Neuron (in vitro differentiated cells): ENCODE measurements at regions not wholly inside any gene's neighbourhood (a gene's known extent, or its start where the extent isn't known, plus 50 kb on each side); places are given as distances from the start of the nearest gene placed in this dataset.

Experiments used
- H2AFZ ChIP-seq: one replicate; pipeline ENCODE4 v1.6.1; 2013; ENCODE audit warnings: low read depth, mild to moderate bottlenecking, inconsistent platforms, low read length, moderate library complexity
- H3K27me3 ChIP-seq: one replicate; pipeline ENCODE4 v1.6.1; 2013; ENCODE audit warnings: low read length; ENCODE audit not compliant: insufficient read depth
- H3K36me3 ChIP-seq: one replicate; pipeline ENCODE4 v1.6.1; 2013; ENCODE audit warnings: low read length; ENCODE audit not compliant: insufficient read depth
- H3K4me1 ChIP-seq: one replicate; pipeline ENCODE4 v1.6.1; 2013; ENCODE audit warnings: low read length; ENCODE audit not compliant: insufficient read depth
- H3K4me3 ChIP-seq: 2 replicates; pipeline ENCODE4 v1.5.1; 2013; ENCODE audit warnings: mild to moderate bottlenecking, low read length, moderate library complexity
- H3K9me3 ChIP-seq: one replicate; pipeline ENCODE4 v1.6.1; 2013; ENCODE audit warnings: low read length

DNA sequence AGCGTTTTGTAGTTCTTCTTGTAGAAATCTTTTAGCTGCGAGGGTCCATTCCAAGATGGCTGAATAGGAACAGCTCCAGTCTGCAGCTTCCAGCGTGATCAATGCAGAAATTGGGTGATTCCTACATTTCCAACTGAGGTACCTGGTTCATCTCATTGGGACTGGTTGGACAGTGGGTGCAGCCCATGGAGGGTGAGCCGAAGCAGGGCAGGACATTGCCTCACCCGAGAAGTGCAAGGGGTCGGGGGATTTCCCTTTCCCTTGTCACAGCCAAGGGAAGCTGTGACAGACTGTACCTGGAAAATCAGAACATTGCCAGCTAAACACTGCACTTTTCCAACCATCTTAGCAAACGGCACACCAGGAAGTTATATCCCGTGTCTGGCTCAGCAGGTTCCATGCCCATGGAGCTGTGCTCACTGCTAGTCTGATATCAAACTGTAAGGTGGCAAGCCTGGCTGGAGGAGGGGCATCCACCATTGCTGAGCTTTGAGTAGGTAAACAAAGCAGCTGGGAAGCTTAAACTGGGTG is 176.0 kb upstream of the SPRY2 start:
- no peaks in the 10 kb centered on the region for H3K27me3 ChIP-seq
- no peak overlapping the region for H3K4me3 ChIP-seq
- no peaks in the 10 kb centered on the region for H3K9me3 ChIP-seq
- no peaks in the 10 kb centered on the region for H3K36me3 ChIP-seq
- no peaks in the 10 kb centered on the region for H3K4me1 ChIP-seq
- no peak overlapping the region for H2AFZ ChIP-seq

DNA sequence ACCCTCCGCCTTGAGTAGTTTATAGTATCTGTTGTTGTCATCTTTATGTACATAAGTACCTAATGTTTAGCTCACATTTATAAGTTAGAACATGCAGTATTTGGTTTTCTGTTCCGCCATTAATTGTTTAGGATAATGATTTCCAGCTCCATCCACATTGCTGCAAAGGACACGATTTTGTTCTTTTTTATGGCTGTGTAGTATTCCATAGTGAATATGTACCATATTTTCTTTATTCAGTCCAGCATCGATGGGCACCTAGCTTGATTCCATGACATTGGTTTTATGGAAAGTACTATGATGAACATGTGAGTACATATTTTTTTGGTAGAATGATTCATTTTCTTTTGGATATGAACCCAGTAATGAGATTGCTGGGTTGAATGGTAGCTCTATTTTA is 174.4 kb upstream of the SPRY2 start:
- Histone ChIP-seq H3K4me1 (no peaks in the 10 kb centered on the region), H3K9me3 (no peaks in the 10 kb centered on the region), H2AFZ (no peak overlapping the region), H3K4me3 (no peak overlapping the region), H3K36me3 (no peaks in the 10 kb centered on the region), H3K27me3 (no peaks in the 10 kb centered on the region)

DNA sequence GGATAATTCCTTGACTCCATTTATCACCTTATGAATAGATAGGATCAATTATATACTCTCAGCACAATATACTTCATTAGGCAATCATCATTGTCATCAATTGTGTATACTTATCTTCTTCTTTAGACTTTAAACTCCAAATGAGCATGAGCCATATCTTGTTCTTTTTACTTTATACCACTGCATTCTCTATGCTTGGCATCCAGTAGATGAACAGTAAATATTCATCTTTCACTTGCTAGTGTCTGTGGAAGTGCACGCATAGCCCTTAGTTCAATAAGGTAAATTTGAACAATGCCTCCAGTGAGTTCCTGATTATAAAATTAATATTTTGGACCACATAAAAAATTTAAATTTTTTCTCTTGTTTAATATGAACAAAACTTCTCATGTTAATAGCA is 172.3 kb upstream of the SPRY2 start:
- Histone ChIP-seq H2AFZ (no peak overlapping the region), H3K4me3 (no peak overlapping the region), H3K36me3 (no peaks in the 10 kb centered on the region), H3K27me3 (no peaks in the 10 kb centered on the region), H3K4me1 (no peaks in the 10 kb centered on the region), H3K9me3 (no peaks in the 10 kb centered on the region)

DNA sequence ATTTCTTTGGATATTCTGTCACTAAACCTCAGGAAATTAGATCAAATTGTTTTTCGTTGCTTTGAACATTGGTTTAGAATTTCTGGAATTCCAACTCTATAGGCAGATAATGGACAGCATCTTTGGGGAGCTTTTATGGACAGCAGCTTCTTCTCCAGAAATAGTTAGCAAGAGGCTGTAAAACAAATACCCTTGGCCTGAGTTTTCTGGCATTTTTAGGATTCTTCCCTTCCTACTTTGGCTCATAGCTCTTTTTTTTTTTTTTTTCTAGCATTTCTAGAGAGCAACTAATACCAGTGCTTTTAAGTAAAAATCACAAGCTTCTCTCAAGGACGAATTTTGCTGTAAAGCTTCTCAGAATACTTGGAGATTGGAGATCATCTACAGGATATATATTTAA is 169.8 kb upstream of the SPRY2 start:
- H3K4me3 ChIP-seq: no peak overlapping the region
- no peaks in the 10 kb centered on the region for H3K27me3 ChIP-seq
- H2AFZ ChIP-seq: no peak overlapping the region
- no peaks in the 10 kb centered on the region for H3K4me1 ChIP-seq
- no peaks in the 10 kb centered on the region for H3K9me3 ChIP-seq
- no peaks in the 10 kb centered on the region for H3K36me3 ChIP-seq

DNA sequence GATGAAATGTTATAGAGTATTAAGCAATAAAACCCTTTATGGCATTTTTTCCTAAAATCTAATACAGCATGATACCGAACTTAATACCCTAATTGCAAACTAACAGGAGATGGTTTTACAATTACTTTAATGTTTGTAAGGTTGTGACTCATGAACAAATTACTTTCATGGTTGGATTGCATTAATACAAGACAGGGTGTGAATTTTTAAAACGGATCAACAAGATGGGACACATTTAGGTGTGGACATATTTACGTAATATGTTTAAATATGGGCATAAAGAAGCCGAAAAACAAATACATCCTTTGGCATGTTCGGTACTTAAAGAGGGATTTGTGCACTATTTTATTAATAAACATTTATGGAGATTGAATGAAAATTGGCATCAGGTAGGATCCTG is 168.3 kb upstream of the SPRY2 start:
- Histone ChIP-seq H3K9me3 (no peaks in the 10 kb centered on the region), H3K27me3 (no peaks in the 10 kb centered on the region), H3K4me1 (no peaks in the 10 kb centered on the region), H3K36me3 (no peaks in the 10 kb centered on the region), H2AFZ (no peak overlapping the region), H3K4me3 (no peak overlapping the region)

DNA sequence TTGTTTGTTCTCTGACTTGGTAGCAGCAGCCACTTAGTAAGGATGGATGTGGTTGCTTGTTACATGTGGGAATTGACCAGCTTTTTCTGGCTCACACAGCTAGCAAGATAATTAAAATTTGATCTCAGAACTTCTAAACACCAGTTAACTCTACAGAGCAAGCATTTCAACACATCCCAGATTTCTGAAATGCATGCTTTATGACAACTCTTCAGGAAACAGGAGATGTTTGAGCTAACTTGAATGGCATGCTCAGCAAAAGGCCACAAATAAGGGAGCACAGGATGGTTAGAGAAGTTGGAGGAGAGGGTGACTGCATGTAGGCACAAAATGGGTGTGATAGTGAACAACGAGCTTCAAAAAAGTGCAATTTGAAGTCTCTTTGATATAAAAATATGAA is 167.1 kb upstream of the SPRY2 start:
- Histone ChIP-seq H3K9me3 (no peaks in the 10 kb centered on the region), H2AFZ (no peak overlapping the region), H3K4me1 (no peaks in the 10 kb centered on the region), H3K36me3 (no peaks in the 10 kb centered on the region), H3K4me3 (no peak overlapping the region), H3K27me3 (no peaks in the 10 kb centered on the region)

DNA sequence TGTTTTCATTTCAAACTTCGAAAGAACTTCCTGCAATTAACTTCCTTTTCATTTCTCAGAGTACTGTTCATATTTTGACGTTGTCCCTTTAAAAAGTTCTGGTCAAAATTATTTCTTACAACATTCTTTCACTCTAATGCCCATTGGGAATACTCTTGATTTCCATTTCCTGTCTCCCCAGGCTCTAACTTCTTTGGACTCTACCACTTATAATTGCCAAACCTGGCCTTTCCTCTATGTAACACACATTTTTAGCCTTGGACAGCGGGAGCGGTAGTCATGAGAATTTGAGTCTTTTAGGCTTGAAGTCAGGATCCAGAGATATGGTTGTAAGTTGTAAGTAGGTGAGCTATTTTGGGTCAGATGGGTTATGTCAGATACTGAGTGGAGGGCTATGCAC is 163.5 kb upstream of the SPRY2 start:
- H3K36me3 ChIP-seq: no peaks in the 10 kb centered on the region
- no peak overlapping the region for H3K4me3 ChIP-seq
- H2AFZ ChIP-seq: no peak overlapping the region
- no peaks in the 10 kb centered on the region for H3K9me3 ChIP-seq
- H3K4me1 ChIP-seq: no peaks in the 10 kb centered on the region
- H3K27me3 ChIP-seq: no peaks in the 10 kb centered on the region

DNA sequence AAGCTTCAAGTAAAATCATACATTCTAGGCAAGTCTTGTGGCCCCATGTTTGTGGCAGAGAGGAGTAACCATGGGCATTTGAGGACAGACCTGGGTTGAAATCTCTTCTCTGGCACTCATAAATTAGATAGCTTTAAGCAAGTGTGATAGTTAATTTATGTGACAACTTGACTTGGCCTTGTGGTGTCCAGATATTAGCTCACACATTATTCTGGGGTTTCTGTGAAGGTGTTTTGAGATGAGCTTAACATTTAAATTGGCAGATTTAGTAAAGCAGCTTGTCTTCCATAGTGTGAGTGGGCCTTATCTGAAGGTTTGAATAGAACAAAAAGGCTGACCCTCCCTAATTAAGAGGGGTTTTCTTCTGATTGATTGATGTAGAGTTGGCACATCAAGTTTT is 161.4 kb upstream of the SPRY2 start:
- no peaks in the 10 kb centered on the region for H3K4me1 ChIP-seq
- H3K36me3 ChIP-seq: no peaks in the 10 kb centered on the region
- no peak overlapping the region for H2AFZ ChIP-seq
- no peaks in the 10 kb centered on the region for H3K27me3 ChIP-seq
- H3K9me3 ChIP-seq: no peaks in the 10 kb centered on the region
- no peak overlapping the region for H3K4me3 ChIP-seq

DNA sequence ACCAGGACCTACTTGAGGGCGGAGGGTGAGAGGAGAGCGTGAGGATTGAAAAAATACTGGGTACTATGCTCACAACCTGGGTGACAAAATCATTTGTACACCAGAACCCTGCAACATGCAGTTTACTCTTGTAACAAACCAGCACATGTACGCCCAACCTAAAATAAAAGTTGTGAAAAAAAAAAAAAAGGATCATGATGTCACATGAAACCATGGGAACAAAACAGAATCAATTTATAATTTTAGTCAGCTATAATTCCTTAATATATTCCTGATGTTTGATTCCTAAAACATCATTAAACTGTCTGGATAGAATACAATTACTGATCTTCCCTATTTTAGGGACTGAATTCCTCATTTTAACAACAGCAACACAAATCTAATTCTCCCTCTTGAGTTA is 160.6 kb upstream of the SPRY2 start:
- H3K36me3 ChIP-seq: no peaks in the 10 kb centered on the region

DNA sequence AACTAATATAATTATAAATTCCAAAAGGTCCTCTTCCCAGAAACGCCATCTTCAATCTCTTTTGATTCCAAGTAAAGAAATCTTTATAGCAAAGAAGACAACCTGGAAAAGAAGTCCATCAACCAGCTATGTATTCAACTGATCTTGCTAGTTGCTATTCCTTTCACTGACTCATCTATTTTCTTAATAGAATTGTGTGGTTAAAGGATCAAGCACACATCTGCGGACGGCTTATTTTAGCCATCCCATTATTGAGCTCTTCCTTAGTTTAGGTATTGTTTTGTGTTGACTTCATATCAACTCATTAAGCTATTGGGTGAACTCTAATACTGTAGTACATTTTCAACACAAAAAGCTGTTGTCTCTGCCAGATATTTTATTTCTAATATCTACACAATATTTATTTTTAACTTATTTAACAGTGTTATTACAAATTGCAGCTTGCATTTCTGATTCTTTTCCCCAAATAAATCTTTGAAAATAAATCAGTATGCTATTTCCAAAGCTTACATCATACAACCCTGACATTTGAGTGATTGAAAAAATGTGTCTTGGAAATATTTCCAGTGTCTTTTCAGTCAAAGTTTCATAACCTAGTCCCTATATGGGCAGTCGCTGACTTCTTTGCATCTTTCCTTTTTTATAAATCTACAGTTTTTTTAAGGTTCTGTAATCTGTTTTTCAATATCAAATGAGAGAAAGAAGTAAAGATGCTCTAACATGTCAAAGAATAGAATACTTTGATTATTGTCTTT is 158.8 kb upstream of the SPRY2 start:
- H3K27me3 ChIP-seq: no peaks in the 10 kb centered on the region
- H3K4me1 ChIP-seq: no peaks in the 10 kb centered on the region
- H3K4me3 ChIP-seq: no peak overlapping the region
- peak overlapping the region; percentile 19 for H2AFZ ChIP-seq
- no peaks in the 10 kb centered on the region for H3K36me3 ChIP-seq
- H3K9me3 ChIP-seq: no peaks in the 10 kb centered on the region

More for the DNA sequence above, 160.6 kb upstream of the SPRY2 start:
- H3K9me3 ChIP-seq: no peaks in the 10 kb centered on the region
- no peaks in the 10 kb centered on the region for H3K27me3 ChIP-seq
- H3K4me1 ChIP-seq: no peaks in the 10 kb centered on the region
- H2AFZ ChIP-seq: no peak overlapping the region
- no peak overlapping the region for H3K4me3 ChIP-seq

DNA sequence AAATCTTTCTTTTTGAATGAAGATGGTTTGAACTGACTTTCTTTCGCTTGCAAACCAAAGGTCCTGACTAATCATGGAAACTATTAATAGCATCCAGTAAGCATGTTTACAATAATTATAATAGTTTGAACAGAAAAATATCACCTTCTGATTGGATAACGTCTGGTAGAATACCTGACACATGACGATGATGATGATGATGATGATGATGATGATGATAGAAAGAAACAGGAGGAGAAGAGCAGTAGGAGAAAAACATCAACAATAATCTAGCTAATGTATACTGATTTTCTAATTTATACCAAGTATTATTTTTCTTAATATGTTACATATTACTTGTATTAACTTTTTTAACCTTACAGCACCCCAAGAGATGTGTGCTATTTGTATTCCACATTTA is 157.5 kb upstream of the SPRY2 start:
- Histone ChIP-seq H3K4me1 (no peaks in the 10 kb centered on the region), H3K36me3 (no peaks in the 10 kb centered on the region), H3K27me3 (no peaks in the 10 kb centered on the region), H2AFZ (no peak overlapping the region), H3K9me3 (no peaks in the 10 kb centered on the region), H3K4me3 (no peak overlapping the region)

DNA sequence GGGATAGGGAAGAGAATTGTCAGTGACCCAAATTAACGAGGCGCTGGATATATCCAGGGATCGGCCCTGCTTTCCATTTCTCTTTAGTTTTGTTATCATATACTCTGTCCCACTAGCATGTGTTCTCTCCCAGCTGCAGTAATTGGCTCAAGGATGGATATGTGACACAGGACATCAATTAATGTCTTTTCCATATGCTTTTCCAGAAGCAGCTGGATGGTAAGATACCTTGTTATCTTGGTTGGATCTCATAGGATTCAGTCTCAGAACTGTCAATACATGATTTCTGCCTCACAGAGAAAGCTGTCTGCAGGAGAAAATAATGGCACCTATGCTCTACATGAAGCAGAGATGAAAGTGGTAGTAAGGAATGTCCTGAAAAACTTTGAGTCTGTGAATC is 157.1 kb upstream of the SPRY2 start:
- Histone ChIP-seq H3K4me3 (no peak overlapping the region), H3K9me3 (no peaks in the 10 kb centered on the region), H3K4me1 (no peaks in the 10 kb centered on the region), H3K27me3 (no peaks in the 10 kb centered on the region), H3K36me3 (no peaks in the 10 kb centered on the region), H2AFZ (no peak overlapping the region)

DNA sequence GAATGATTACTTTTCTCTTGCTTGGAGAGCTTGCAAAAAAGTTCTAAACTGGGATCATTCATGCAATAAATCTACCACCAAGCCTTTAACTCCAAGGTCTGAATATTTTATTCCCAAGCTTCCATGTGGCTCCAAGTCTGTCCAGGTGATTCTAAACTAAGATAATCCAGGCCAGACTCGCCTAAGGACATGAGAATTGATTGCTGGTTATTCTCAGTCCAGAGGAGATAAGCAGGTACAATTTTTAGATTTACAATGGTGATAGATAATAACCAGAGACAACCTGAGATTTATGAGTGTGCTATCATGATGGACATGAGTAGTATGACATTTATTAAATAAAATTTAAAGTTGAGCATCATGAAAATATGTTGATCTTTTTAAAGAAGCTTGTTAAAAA is 156.5 kb upstream of the SPRY2 start:
- no peaks in the 10 kb centered on the region for H3K27me3 ChIP-seq
- no peaks in the 10 kb centered on the region for H3K4me1 ChIP-seq
- no peak overlapping the region for H3K4me3 ChIP-seq
- no peak overlapping the region for H2AFZ ChIP-seq
- H3K36me3 ChIP-seq: no peaks in the 10 kb centered on the region
- no peaks in the 10 kb centered on the region for H3K9me3 ChIP-seq
